Esophagus squamous epithelium (tissue), 5 donors: ENCODE measurements at regions not wholly inside any gene's neighbourhood (a gene's known extent, or its start where the extent isn't known, plus 50 kb on each side); places are given as distances from the start of the nearest gene placed in this dataset.

Source experiments
- DNase-seq: peaks from one replicate; lab custom pipeline; 2025; lab: John Stamatoyannopoulos, UW
- H3K27ac ChIP-seq, 4 donors: fragments of 200-600 bp; sonication (generic); one replicate each; pipeline ENCODE4 v1.5.1; 2016 to 2019; ENCODE audit warnings: mild to moderate bottlenecking in 1 of 4
- H3K27me3 ChIP-seq, 4 donors: fragments of 200-600 bp; sonication (generic); 1 replicate in 3 of 4; 2 replicates in 1 of 4; pipeline versions ENCODE4 v1.5.1 to v1.6.0; 2017 to 2021; ENCODE audit warnings: antibody characterized with exemption in 1 of 4
- H3K36me3 ChIP-seq, 3 donors: fragments of 200-600 bp; sonication (generic); one replicate each; pipeline ENCODE4 v1.5.1; 2016 to 2019
- H3K4me1 ChIP-seq, 3 donors: fragments of 200-600 bp; sonication (generic); one replicate each; pipeline ENCODE4 v1.5.1; 2017 to 2019
- H3K4me3 ChIP-seq, 4 donors: fragments of 200-600 bp; sonication (generic); 1 replicate in 3 of 4; 2 replicates in 1 of 4; pipeline ENCODE4 v1.5.1; 2016 to 2019; ENCODE audit warnings: mild to moderate bottlenecking in 2 of 4, moderate library complexity in 1 of 4
- H3K9me3 ChIP-seq, 3 donors: fragments of 200-600 bp; sonication (generic); one replicate each; pipeline ENCODE4 v1.5.1; 2016 to 2019
- POLR2A ChIP-seq, 4 donors: fragments of 450-650 bp; IDR thresholded peaks; one replicate each; pipeline ENCODE4 v1.6.1; 2017; ENCODE audit warnings: antibody characterized with exemption in 4 of 4, mild to moderate bottlenecking in 4 of 4, moderate library complexity in 3 of 4
- WGBS, 2 donors: methylation state at CpG; one replicate each; pipeline ENCODE4 v1.1.5; 2018; 5-methylcytosine and 5-hydroxymethylcytosine counted together
- intact Hi-C: fragments of 100-400 bp; cut with DNase I; formaldehyde crosslinking; loops from one replicate; pipeline ENCODE4 v1.15.0; 2022
- TF ChIP-seq, protein P1 (sequence below), 6 experiments: fragments of 450-650 bp in 4 of 6; fragments of 200-600 bp in 2 of 6; sonication (generic) in 2 of 6; IDR thresholded peaks; one replicate each; pipeline ENCODE4 v1.5.1; 2016 to 2019; ENCODE audit warnings: antibody characterized with exemption in 6 of 6, mild to moderate bottlenecking in 4 of 6, moderate library complexity in 4 of 6
- donor health status: DM: yes; HTN: yes; CAD: no.

DNA sequence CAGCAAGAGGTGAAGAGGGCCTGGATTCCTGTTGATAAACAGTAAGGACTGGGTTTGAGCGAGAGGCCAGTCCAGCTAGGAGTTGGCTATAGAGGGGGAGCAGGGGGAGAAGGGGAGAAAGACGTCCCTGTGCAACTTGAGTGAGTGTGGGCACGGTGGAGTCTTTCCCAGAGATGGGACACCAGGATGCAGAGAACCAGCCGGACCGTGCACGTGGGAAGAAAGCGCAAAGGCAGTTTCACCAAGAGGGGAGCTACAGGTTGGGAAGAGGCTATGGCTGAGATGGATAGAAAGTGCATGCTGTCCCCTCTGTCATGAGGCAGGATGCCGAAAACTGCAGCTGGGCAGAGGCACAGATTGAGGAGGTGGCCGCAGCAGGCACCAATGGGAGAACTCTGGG lies 96.0 kb upstream of the TLE3 start:
- no peak for DNase-seq
- Histone ChIP-seq H3K4me1 (peaks cover 14 to 47% (median 38%) of the 10 kb centered on the region in 3 donors), H3K9me3 (peaks cover 0 to 6% (median 0%) of the 10 kb centered on the region in 3 donors), H3K4me3 (no peak overlapping the region), H3K27ac (no peak overlapping the region), H3K36me3 (no peaks in the 10 kb centered on the region), H3K27me3 (peaks cover 0 to 19% (median 0%) of the 10 kb centered on the region in 4 donors)
- TF ChIP-seq POLR2A (IDR thresholded peaks at IDR 0.05): no peak
- TF ChIP-seq, protein P1, sequence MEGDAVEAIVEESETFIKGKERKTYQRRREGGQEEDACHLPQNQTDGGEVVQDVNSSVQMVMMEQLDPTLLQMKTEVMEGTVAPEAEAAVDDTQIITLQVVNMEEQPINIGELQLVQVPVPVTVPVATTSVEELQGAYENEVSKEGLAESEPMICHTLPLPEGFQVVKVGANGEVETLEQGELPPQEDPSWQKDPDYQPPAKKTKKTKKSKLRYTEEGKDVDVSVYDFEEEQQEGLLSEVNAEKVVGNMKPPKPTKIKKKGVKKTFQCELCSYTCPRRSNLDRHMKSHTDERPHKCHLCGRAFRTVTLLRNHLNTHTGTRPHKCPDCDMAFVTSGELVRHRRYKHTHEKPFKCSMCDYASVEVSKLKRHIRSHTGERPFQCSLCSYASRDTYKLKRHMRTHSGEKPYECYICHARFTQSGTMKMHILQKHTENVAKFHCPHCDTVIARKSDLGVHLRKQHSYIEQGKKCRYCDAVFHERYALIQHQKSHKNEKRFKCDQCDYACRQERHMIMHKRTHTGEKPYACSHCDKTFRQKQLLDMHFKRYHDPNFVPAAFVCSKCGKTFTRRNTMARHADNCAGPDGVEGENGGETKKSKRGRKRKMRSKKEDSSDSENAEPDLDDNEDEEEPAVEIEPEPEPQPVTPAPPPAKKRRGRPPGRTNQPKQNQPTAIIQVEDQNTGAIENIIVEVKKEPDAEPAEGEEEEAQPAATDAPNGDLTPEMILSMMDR (IDR thresholded peaks at IDR 0.05): no peak
- 91 to 94% methylated on average over 8 to 9 of the region's 9 CpGs for WGBS, 2 donors
- intact Hi-C loops: no loop called here

DNA sequence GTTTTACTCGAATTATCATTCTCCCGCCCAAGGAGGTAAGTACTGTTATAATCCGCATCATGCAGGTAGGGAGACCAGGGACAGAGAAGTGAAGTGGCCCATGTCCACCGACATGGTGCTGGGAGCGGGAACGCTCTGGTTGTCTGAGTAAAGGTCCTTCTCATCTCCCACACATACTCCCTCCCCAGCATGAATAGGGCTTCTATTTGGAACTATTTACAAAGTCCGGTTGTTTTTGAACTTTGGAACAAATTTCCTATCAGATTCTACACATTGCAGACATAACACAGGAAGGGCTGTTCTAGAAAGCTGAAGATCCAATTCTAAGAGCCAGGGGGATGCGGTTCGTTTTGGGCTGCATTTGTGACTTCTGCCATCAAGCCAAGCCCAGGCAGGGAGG lies 94.8 kb upstream of the TLE3 start:
- WGBS, 2 donors: 89% methylated on average over 9 of the region's 9 CpGs
- no peak for DNase-seq
- intact Hi-C loops: no loop called here
- Histone ChIP-seq H3K4me1 (peaks cover 9 to 35% (median 31%) of the 10 kb centered on the region in 3 donors), H3K4me3 (no peak overlapping the region), H3K9me3 (peaks cover 0 to 6% (median 0%) of the 10 kb centered on the region in 3 donors), H3K27me3 (peaks cover 0 to 24% (median 0%) of the 10 kb centered on the region in 4 donors), H3K36me3 (no peaks in the 10 kb centered on the region), H3K27ac (no peak overlapping the region)
- TF ChIP-seq, protein P1 (IDR thresholded peaks at IDR 0.05): no peak
- TF ChIP-seq POLR2A (IDR thresholded peaks at IDR 0.05): no peak

DNA sequence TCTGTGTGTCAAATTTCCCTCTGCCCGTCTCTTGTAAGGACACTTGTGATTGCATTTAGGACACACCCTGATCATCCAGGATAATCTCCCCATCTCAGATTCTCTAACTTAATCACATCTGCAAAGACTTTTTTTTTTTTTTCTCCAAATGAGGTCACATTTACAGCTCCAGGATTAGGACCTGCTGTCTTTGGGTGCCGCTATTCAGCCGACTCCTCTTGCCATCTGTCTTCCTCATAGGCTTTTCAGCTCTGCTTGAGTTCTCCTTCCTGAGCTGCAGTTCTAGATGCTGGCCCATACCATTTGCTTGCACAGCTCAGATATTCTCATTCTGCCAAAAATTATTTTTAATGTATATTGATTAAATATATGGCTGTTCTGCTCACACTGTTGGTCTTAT lies 94.3 kb upstream of the TLE3 start:
- Histone ChIP-seq H3K36me3 (no peaks in the 10 kb centered on the region), H3K4me1 (peaks cover 9 to 30% (median 26%) of the 10 kb centered on the region in 3 donors), H3K4me3 (no peak overlapping the region), H3K27ac (no peak overlapping the region), H3K27me3 (peaks cover 0 to 24% (median 0%) of the 10 kb centered on the region in 4 donors), H3K9me3 (peaks cover 0 to 6% (median 0%) of the 10 kb centered on the region in 3 donors)
- WGBS, 2 donors: 89 to 96% methylated on average over 3 of the region's 3 CpGs
- DNase-seq: no peak
- intact Hi-C loops: no loop called here
- TF ChIP-seq, protein P1 (IDR thresholded peaks at IDR 0.05): no peak
- no peak for TF ChIP-seq POLR2A (IDR thresholded peaks at IDR 0.05)

DNA sequence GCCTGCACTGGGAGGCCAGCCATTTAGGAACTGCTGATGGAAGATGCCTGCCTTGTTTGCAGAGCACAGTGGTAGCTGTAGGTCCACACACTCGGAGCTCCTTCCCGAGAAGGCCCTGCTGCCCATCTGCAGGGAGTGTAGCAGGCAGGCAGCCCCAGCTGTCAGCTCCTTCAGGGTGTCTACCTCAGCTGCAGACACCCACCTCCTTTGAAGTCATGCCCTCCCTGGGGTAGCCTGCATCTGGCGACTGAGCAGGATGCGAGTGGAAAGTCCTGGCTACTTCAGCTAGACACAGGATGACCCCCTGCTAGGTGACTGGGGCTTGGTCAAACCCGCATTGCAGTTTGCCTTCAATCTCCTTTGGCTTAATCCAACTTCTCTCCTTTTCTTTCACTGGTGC lies 93.2 kb upstream of the TLE3 start:
- Histone ChIP-seq H3K4me1 (peaks cover 7 to 20% (median 17%) of the 10 kb centered on the region in 3 donors), H3K27ac (no peak overlapping the region), H3K4me3 (no peak overlapping the region), H3K9me3 (peaks cover 0 to 6% (median 0%) of the 10 kb centered on the region in 3 donors), H3K27me3 (peaks cover 0 to 24% (median 0%) of the 10 kb centered on the region in 4 donors), H3K36me3 (no peaks in the 10 kb centered on the region)
- DNase-seq: no peak
- intact Hi-C loops: no loop called here
- TF ChIP-seq POLR2A (IDR thresholded peaks at IDR 0.05): no peak
- TF ChIP-seq, protein P1 (IDR thresholded peaks at IDR 0.05): no peak
- 90 to 100% methylated on average over 3 of the region's 5 CpGs for WGBS, 2 donors

DNA sequence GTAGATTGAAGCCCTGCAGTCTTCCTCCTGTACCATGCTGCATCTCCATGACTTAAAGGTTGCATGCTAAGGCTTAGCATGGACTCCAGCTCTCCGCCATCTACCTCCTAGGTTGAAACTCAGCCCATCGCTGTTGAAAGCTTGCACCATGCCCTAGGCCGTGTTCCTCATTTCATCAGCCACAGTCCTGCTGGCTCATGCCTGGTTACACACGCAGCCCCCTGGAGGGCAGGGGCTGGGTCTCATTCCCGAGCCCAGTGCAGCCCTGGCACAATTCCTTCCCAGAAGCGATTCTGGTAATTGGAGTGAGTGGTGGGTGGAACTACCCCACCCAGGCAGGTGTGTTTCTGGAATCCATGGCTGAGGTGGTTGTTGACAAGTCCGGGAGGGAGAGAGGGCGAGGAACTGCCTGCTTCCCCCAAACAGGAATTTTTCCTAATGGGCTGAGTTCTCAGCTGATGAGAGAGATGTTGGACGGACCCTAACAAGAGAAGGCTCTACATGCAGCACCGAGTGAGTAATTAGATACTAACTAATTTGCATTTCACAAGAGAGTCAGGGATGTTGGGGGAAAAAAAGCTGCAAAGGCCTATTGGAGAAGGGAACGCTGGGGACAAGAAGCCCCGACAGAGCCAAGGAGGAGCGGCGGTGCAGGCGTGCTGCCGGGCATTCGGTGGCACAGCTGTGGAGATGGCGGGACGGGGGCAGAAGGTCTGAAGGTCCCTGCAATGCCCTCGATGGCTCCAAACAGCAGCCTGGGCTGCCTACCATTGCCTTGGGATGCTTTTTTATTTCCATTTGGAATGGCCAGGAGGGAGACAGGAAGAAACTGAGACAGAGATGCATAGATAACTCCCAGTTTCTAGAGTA lies 92.3 kb upstream of the TLE3 start:
- Histone ChIP-seq H3K36me3 (no peaks in the 10 kb centered on the region), H3K27me3 (peaks cover 0 to 24% (median 0%) of the 10 kb centered on the region in 4 donors), H3K4me1 (peaks cover 0 to 11% (median 8%) of the 10 kb centered on the region in 3 donors), H3K27ac (no peak overlapping the region), H3K9me3 (peaks cover 0 to 6% (median 0%) of the 10 kb centered on the region in 3 donors), H3K4me3 (no peak overlapping the region)
- WGBS, 2 donors: 80 to 91% methylated on average over 15 to 16 of the region's 20 CpGs
- no peak for TF ChIP-seq POLR2A (IDR thresholded peaks at IDR 0.05)
- TF ChIP-seq, protein P1 (IDR thresholded peaks at IDR 0.05): no peak
- intact Hi-C loops: no loop called here
- DNase-seq: no peak
